H1 (cell line): ENCODE measurements at regions not wholly inside any gene's neighbourhood (a gene's known extent, or its start where the extent isn't known, plus 50 kb on each side); places are given as distances from the start of the nearest gene placed in this dataset.

Experiments used
- CTCF ChIA-PET: fragments of 300-600 bp; sonication (Branson Sonifier 250); formaldehyde crosslinking; loops from one replicate; lab custom pipeline; 2021; ENCODE audit not compliant: partially characterized antibody; lab: Charles Lee
- POLR2A ChIA-PET: fragments of 300-600 bp; sonication (Branson Sonifier 250); formaldehyde crosslinking; loops from one replicate; lab custom pipeline; 2021; ENCODE audit warnings: inconsistent platforms; ENCODE audit not compliant: partially characterized antibody; lab: Charles Lee
- DNase-seq, 2 experiments: peaks; one replicate each; pipeline versions ENCODE4 v3.0.0 to v3.0.0-alpha.2; 2010 to 2022; ENCODE audit warnings: low spot score in 2 of 2, low read depth in 1 of 2, mixed read lengths in 1 of 2
- FAIRE-seq: peaks from 2 replicates; lab custom pipeline; 2011; peaks lifted over from hg19 to GRCh38; lab: Jason Lieb, UNC
- H2AFZ ChIP-seq: 2 replicates; pipeline ENCODE4 v1.8.1; 2012; ENCODE audit warnings: low read length, inconsistent platforms
- H2AK5ac ChIP-seq: 2 replicates; pipeline ENCODE4 v1.6.1; 2013; ENCODE audit warnings: low read depth, low read length
- H2BK120ac ChIP-seq: replicated peaks from 2 replicates; pipeline ENCODE3; 2013; ENCODE audit warnings: low read depth, low read length, inconsistent platforms
- H2BK12ac ChIP-seq: 2 replicates; pipeline ENCODE4 v1.6.1; 2013; ENCODE audit warnings: low read depth, low read length
- H2BK15ac ChIP-seq: 2 replicates; pipeline ENCODE4 v1.6.1; 2013; ENCODE audit warnings: low read length
- H2BK20ac ChIP-seq: 2 replicates; pipeline ENCODE4 v1.6.1; 2013; ENCODE audit warnings: low read length
- H2BK5ac ChIP-seq: 2 replicates; pipeline ENCODE4 v1.6.1; 2013; ENCODE audit warnings: low read depth, low read length
- H3K14ac ChIP-seq: 2 replicates; pipeline ENCODE4 v1.6.1; 2013; ENCODE audit warnings: inconsistent platforms; ENCODE audit not compliant: insufficient read length
- H3K18ac ChIP-seq: 2 replicates; pipeline ENCODE4 v1.6.1; 2013; ENCODE audit warnings: low read length; ENCODE audit errors: extremely low read depth
- H3K23ac ChIP-seq: 2 replicates; pipeline ENCODE4 v1.6.1; 2013; ENCODE audit warnings: inconsistent platforms; ENCODE audit not compliant: insufficient read length
- H3K23me2 ChIP-seq: 2 replicates; pipeline ENCODE4 v1.6.1; 2013; ENCODE audit warnings: low read depth, low read length
- H3K27ac ChIP-seq: 2 replicates; pipeline ENCODE4 v1.6.1; 2011; ENCODE audit warnings: low read depth, low read length, inconsistent platforms
- H3K27me3 ChIP-seq, 4 experiments: replicated peaks in 1 of 4; 1 replicate in 1 of 4; 2 replicates in 3 of 4; pipeline versions ENCODE4 v1.6.1 to v1.8.1; 2011 to 2013; ENCODE audit warnings: low read length in 3 of 4, mild to moderate bottlenecking in 3 of 4, inconsistent platforms in 2 of 4, mixed read lengths in 2 of 4, moderate library complexity in 1 of 4; ENCODE audit not compliant: control insufficient read depth in 3 of 4, insufficient read depth in 3 of 4; ENCODE audit errors: extremely low read depth in 1 of 4
- H3K36me3 ChIP-seq, 4 experiments: 2 replicates each; pipeline versions ENCODE4 v1.6.1 to v1.8.1; 2011 to 2013; ENCODE audit warnings: mild to moderate bottlenecking in 4 of 4, low read length in 3 of 4, moderate library complexity in 2 of 4, control low read depth in 1 of 4, inconsistent platforms in 1 of 4; ENCODE audit not compliant: insufficient read depth in 4 of 4, control insufficient read depth in 2 of 4
- H3K4ac ChIP-seq: replicated peaks from 2 replicates; pipeline ENCODE3; 2013; ENCODE audit warnings: low read length, low read depth, mixed read lengths, inconsistent platforms; ENCODE audit not compliant: insufficient read length
- H3K4me1 ChIP-seq, 4 experiments: replicated peaks in 1 of 4; 1 replicate in 1 of 4; 2 replicates in 3 of 4; pipeline versions ENCODE4 v1.6.1 to v1.8.1; 2011 to 2013; ENCODE audit warnings: low read length in 3 of 4, inconsistent platforms in 2 of 4, mixed read lengths in 1 of 4; ENCODE audit not compliant: insufficient read depth in 4 of 4, control insufficient read depth in 3 of 4
- H3K4me2 ChIP-seq, 2 experiments: 2 replicates each; pipeline versions ENCODE4 v1.6.1 to v1.8.1; 2011 to 2013; ENCODE audit warnings: low read depth in 2 of 2, low read length in 2 of 2, control low read depth in 1 of 2, inconsistent platforms in 1 of 2, mild to moderate bottlenecking in 1 of 2; ENCODE audit not compliant: insufficient read depth in 1 of 2
- H3K4me3 ChIP-seq, 4 experiments: fragments of 200-600, 300-600 bp in 1 of 4; sonication (generic), shearing (Covaris generic), sonication (Bioruptor Twin) in 1 of 4; 2 replicates each; pipeline versions ENCODE4 v1.5.1 to v1.8.1; 2011 to 2016; ENCODE audit warnings: low read length in 4 of 4, low read depth in 3 of 4, control low read depth in 2 of 4, inconsistent platforms in 2 of 4, mild to moderate bottlenecking in 2 of 4, mixed read lengths in 1 of 4, moderate library complexity in 1 of 4; ENCODE audit not compliant: insufficient read depth in 2 of 4; ENCODE audit errors: extremely low read depth in 1 of 4
- H3K56ac ChIP-seq: replicated peaks from 2 replicates; pipeline ENCODE3; 2013; ENCODE audit warnings: low read depth, mild to moderate bottlenecking, mixed read lengths, low read length, inconsistent platforms; ENCODE audit not compliant: insufficient read length
- H3K79me1 ChIP-seq: 2 replicates; pipeline ENCODE4 v1.6.1; 2013; ENCODE audit warnings: low read depth, low read length, control low read depth
- H3K79me2 ChIP-seq, 2 experiments: 2 replicates each; pipeline versions ENCODE4 v1.6.1 to v1.8.1; 2012 to 2013; ENCODE audit warnings: low read length in 2 of 2, mild to moderate bottlenecking in 2 of 2, inconsistent platforms in 1 of 2; ENCODE audit not compliant: insufficient read depth in 2 of 2, control insufficient read depth in 1 of 2
- H3K9ac ChIP-seq, 4 experiments: replicated peaks in 1 of 4; 1 replicate in 1 of 4; 2 replicates in 3 of 4; pipeline versions ENCODE4 v1.6.1 to v1.8.1; 2011 to 2013; ENCODE audit warnings: low read depth in 3 of 4, low read length in 3 of 4, control low read depth in 2 of 4, mild to moderate bottlenecking in 2 of 4, moderate library complexity in 2 of 4, inconsistent platforms in 1 of 4; ENCODE audit errors: extremely low read depth in 1 of 4
- H3K9me3 ChIP-seq, 2 experiments: 2 replicates each; pipeline versions ENCODE4 v1.6.1 to v1.8.1; 2012 to 2013; ENCODE audit warnings: mild to moderate bottlenecking in 2 of 2, moderate library complexity in 2 of 2, control low read depth in 1 of 2, inconsistent platforms in 1 of 2, low read depth in 1 of 2, low read length in 1 of 2, mixed read lengths in 1 of 2; ENCODE audit not compliant: insufficient read depth in 2 of 2
- H4K20me1 ChIP-seq, 2 experiments: replicated peaks in 1 of 2; 2 replicates each; pipeline versions ENCODE3 to v1.8.1; 2011 to 2013; ENCODE audit warnings: inconsistent platforms in 2 of 2, low read length in 2 of 2, mild to moderate bottlenecking in 1 of 2; ENCODE audit not compliant: insufficient read depth in 2 of 2, control insufficient read depth in 1 of 2
- H4K5ac ChIP-seq: 2 replicates; pipeline ENCODE4 v1.6.1; 2013; ENCODE audit warnings: low read length, low read depth, mixed read lengths, inconsistent platforms; ENCODE audit not compliant: insufficient read length
- H4K8ac ChIP-seq: 2 replicates; pipeline ENCODE4 v1.8.0; 2013; ENCODE audit warnings: mild to moderate bottlenecking, moderate library complexity, low read length, inconsistent platforms; ENCODE audit not compliant: insufficient read depth; ENCODE audit errors: extremely low read depth
- H4K91ac ChIP-seq: replicated peaks from 2 replicates; pipeline ENCODE3; 2013; ENCODE audit warnings: low read length, mixed read lengths, inconsistent platforms; ENCODE audit not compliant: insufficient read length
- CBX8 ChIP-seq: fragments of 300-800, 300-1000 bp; sonication (generic); IDR thresholded peaks from 2 replicates; pipeline ENCODE4 v1.7.1; 2016; ENCODE audit warnings: low read depth, low read length, borderline replicate concordance
- NANOG ChIP-seq: IDR thresholded peaks from 2 replicates; pipeline ENCODE4 v1.6.1; 2011; ENCODE audit warnings: low read length, low read depth, mild to moderate bottlenecking, inconsistent platforms; ENCODE audit not compliant: insufficient read depth, poor library complexity, severe bottlenecking
- POLR2A ChIP-seq, 2 experiments: IDR thresholded peaks; 1 replicate in 1 of 2; 2 replicates in 1 of 2; pipeline ENCODE4 v1.6.1; 2011; ENCODE audit warnings: low read depth in 2 of 2, low read length in 2 of 2, mild to moderate bottlenecking in 2 of 2; ENCODE audit errors: control extremely low read depth in 1 of 2
- SUZ12 ChIP-seq: fragments of 200-600 bp; sonication (generic); IDR thresholded peaks from 2 replicates; pipeline ENCODE4 v1.6.1; 2012; ENCODE audit warnings: mild to moderate bottlenecking, inconsistent platforms, low read length, moderate library complexity, mixed read lengths
- WGBS, 2 experiments: shearing (Covaris generic) in 1 of 2; methylation state at CpG; one replicate each; pipeline versions ENCODE4 v1.1.6 to v1.1.7; 2013 to 2015; ENCODE audit warnings: low lambda C conversion rate in 2 of 2, mixed read lengths in 2 of 2, inconsistent platforms in 1 of 2, low coverage in 1 of 2, missing lambda C conversion rate in 1 of 2; ENCODE audit not compliant: insufficient replicate concordance in 2 of 2, insufficient coverage in 1 of 2, insufficient read length in 1 of 2; ENCODE audit errors: extremely low coverage in 1 of 2, missing lambda C conversion rate in 1 of 2; 5-methylcytosine and 5-hydroxymethylcytosine counted together

DNA sequence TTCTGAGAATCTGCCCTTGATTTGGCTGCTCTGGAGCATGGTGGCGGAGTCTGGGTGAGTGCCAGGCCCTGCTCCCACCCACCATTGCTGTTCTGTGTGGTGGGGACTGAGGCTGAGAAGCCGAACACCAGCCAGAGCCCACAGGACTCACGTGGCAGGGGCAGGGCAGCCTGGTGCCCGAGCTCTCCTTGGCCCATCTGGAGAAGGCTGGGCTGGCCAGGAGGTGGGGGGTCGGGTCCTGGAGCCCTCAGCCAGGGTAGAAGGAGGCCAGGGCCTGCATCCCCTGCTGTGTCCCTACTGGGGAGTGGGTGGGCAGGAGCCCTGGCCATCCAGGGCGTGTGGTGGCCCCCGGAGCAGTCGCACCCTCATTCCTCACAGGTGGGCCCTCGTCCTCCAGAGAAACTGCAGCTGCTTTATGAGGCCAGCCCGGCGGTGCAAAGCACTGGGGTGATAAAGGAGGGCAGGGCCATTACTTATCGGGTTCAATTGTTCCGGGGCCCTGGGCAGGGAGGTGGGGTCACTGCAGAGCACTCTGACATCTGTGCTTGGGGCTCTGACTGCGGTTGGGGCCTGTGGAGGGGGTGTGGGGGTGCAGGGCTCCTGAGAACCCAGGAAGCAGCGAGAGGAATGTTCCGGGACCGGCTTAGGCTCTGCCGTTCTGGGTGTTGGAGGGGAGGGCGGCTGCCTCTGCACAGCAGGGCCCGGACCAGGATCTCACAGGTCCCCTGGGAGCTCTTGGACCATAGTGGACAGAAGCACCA is 217.5 kb upstream of the C14orf180 start:
- Histone ChIP-seq H3K4me3 (no peak overlapping the region), H3K23me2 (no peaks in the 10 kb centered on the region), H3K4me1 (peaks cover 0 to 1% (median 0%) of the 10 kb centered on the region in 4 experiments; a peak in 1 of 7 replicates), H3K79me1 (no peaks in the 10 kb centered on the region), H3K4me2 (no peak overlapping the region), H2BK12ac (no peak overlapping the region), H2AK5ac (no peak overlapping the region), H3K4ac (no peak overlapping the region), H2BK120ac (no peak overlapping the region), H4K8ac (peak overlapping the region; percentile 46; the same call in 1 of the 2 replicates), H3K9ac (no peak overlapping the region), H3K18ac (no peak overlapping the region), H3K14ac (no peak overlapping the region), H3K27ac (no peak overlapping the region; the same call in 1 of the 2 replicates), H2BK5ac (no peak overlapping the region), H3K23ac (no peak overlapping the region), H2BK15ac (no peak overlapping the region), H2AFZ (no peak overlapping the region), H4K5ac (no peak overlapping the region), H4K91ac (no peak overlapping the region), H3K36me3 (no peaks in the 10 kb centered on the region), H3K9me3 (no peaks in the 10 kb centered on the region), H4K20me1 (no peaks in the 10 kb centered on the region), H3K27me3 (no peaks in the 10 kb centered on the region), H2BK20ac (no peak overlapping the region), H3K56ac (no peak overlapping the region), H3K79me2 (no peaks in the 10 kb centered on the region)
- no peak for DNase-seq
- ChIA-PET CTCF (interaction anchor here (1.1 to 1.3 kb wide), 2 partner anchors 137 to 202 kb away, joined by 3 to 4 read pairs; no protein-coding TSS in a partner anchor), POLR2A (no interaction called here)
- WGBS, 2 experiments, result 90% methylated on average over 20 of the region's 20 CpGs; no CpG with 5 or more reads in 1 of the 2 experiments
- no peak for FAIRE-seq
- TF ChIP-seq CBX8 (no peak), SUZ12 (no peak), POLR2A (IDR thresholded peaks at IDR 0.05; ENCODE audit: control extremely low read depth in 1 of 2, low read depth in 2 of 2, low read length in 2 of 2) (no peak), NANOG (no peak)
